HG03521 (cell line): ENCODE measurements at regions not wholly inside any gene's neighbourhood (a gene's known extent, or its start where the extent isn't known, plus 50 kb on each side); places are given as distances from the start of the nearest gene placed in this dataset.
"Not testable (repeated sequence)": the region's sequence is repeated elsewhere in the genome, so short reads cannot be mapped to it uniquely, and the experiment has no call there.

ENCODE experiments used
- ATAC-seq: cut with Tn5 transposase; IDR thresholded peaks from one replicate; pipeline ENCODE4 v1.9.1; 2021; ENCODE audit warnings: mild to moderate bottlenecking, moderate library complexity; ENCODE audit not compliant: unreplicated experiment

DNA sequence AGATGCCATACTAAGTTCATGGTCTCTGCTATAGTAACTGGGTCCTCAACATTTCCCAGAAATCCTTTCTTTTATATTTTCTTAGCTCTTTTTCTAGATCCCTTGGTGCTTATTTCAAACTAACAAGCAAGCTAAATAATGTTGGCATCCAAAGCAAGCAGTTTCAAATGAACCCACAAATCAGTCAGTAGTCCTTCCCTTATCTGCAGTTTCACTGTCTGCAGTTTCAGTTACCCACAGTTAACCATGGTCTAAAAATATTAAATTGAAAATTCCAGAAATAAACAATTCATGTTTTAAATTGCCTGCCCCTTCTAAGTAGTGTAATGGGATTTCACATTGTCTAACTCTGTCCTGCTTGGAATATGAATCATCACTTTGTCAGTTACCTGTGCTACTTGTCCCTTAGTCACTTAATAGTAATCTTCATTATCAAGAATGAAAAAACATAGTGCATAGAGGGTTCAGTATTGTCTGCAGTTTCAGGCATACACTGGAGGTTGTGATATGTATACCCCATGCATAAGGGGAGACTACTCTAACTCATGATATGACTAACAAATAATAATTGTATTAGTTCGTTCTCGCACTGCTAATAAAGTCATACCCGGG is 633.7 kb downstream of the MECOM start:
- no peak for ATAC-seq

- ATAC-seq = no peak
Measured at GRCh38 chr3:169028716-169029115, 634.8 kb downstream of the MECOM start.

GRCh38 chr3:169026543-169027182 is 636.8 kb downstream of the MECOM start:
- ATAC-seq = no peak

DNA sequence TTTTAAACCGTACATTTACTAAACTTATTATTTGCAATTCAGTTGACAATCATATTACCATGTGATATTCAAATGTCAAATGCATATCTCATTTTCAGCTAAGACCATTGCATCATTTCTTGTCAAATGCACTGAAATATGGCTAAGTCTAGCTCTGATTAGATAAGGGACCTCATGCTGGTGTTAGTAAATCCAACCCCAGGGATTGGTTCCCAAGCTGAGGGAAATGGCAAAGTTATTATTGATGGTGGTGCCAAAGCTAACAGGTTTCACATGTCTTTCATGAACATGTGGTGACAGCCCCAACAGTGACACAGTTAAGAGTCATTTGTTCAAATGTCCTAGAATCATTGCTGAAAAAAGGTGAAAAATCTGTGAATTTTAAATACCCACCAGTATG is 641.1 kb downstream of the MECOM start:
- ATAC-seq = no peak

- ATAC-seq = no peak
Measured at GRCh38 chr3:169020371-169020770, 643.1 kb downstream of the MECOM start.

DNA sequence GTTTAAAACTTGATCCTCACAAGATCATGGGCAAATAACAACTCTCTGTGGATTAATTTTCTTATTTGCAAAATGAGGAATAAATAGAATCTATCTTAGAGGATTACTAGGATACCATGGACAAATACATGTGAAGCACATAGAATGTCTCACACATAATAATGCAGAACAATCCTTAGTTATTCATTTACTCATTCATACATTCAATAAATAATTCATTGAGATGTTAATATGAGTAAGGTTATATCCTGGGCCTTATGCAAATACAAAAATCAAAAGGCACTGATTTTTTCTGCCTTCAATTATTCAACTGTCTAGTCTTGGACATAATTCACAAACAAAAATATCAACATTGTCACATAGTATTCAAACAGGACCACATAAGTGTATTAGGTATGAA is 654.1 kb downstream of the MECOM start:
- ATAC-seq = no peak

DNA sequence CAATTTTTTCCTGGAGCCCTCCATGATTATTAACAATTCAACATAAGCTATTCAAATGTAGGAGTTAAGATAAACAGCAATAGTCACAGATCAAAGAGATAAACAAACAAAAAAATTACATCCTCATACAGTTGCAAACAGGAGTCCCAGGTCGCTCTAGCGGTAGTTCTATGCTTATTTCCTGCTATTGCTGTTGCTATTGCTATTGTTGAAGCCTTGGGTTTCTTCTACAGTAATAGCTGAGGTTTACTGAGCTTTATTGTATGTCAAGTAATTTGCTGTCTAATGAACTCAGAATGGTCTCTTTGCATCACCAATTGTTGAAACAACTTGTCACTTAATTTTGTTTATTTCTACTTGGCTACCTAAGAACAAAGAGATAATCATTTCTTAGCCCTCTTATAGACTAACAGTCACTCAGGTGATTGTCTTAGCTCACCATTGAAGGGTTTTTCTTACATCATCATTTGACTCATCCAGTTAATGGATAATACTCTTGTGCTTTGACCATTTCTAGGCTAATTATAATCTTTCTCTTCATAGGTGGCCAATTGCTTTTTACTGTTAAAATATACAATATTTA is 654.6 kb downstream of the MECOM start:
- ATAC-seq = no peak

- ATAC-seq = no peak
Measured at GRCh38 chr3:169007145-169007544, 656.4 kb downstream of the MECOM start.

DNA sequence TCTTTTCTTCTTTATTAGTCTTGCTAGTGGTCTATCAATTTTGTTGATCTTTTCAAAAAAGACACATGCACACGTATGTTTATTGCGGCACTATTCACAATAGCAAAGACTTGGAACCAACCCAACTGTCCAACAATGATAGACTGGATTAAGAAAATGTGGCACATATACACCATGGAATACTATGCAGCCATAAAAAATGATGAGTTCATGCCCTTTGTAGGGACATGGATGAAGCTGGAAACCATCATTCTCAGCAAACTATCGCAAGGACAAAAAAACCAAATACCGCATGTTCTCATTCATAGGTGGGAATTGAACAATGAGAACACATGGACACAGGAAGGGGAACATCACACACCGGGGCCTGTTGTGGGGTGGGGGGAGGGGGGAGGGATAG is 657.1 kb downstream of the MECOM start:
- not testable (repeated sequence) for ATAC-seq

DNA sequence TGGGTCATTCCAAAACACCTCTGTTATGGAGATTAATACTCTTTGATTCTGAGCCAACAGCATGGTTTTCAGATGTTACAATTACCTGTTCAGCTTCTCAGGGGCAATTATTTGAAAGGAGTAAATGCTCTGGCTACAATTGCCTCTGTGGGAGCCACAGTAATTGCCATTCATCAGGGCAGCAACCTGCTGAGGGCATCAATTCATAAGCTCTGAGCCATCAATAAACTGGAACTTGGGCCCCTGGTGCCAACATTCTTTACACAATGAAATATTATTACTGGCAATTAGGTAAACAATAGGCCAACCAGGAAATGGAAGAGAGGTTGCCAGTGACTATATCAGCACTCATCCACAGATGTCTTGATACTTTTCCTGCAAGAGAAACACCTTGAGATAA is 660.8 kb downstream of the MECOM start:
- ATAC-seq = no peak

DNA sequence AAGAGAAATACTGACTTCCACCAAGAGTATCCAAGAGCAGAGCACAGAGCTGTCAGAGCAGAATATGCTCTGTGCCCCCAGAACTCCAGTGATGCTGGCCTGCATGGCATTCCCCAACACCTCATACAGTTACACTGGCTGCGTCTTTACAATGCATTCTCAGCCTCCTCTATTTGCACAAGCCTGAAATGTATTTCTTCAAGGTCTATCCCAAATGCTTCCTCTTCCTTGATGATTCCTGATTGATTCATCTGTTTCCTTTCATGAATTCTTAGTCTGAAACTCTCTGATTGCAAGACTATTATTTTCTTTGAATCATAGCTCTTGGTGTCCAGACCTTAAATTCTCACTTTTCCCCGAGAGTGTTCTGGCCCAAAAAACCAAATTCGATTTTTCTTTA is 664.7 kb downstream of the MECOM start:
- no peak for ATAC-seq

GRCh38 chr3:168997488-168997887 is 666.0 kb downstream of the MECOM start:
- ATAC-seq = no peak

DNA sequence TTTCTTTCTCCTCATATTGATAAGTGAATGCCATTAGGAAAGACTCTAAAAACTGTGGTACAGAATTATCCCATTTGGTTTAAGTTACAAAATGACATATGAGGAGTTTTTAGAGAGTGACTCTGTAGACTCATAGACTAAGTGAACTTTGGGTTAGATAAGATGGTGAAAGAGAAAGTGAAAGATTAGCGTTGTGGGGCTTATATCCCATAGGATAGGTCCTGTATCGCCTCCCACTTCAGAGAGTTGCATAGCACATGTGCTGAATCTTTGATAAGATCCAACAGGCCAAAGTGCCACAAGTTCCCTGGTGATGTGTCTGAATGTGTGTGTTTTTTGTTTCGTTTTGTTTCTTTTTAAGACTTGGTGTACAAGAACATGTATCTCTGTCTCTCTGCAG is 666.9 kb downstream of the MECOM start:
- ATAC-seq = no peak

DNA sequence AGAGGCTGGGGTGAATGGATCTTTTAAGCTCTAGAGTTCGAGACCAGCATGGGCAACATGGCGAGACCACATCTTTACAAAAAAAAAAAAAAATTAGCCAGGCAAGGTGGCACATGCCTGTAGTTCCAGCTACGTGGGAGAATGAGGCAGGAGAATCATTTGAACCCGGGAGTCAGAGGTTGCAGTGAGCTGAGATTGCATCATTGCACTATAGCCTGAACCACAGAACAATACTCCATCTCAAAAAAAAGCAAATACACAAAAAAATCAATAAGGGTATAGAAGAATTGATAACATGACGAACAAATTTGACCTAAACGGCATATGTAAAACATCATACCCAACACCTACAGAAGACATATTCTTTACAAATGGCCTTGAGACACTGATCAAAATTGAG is 668.4 kb downstream of the MECOM start:
- no peak for ATAC-seq

DNA sequence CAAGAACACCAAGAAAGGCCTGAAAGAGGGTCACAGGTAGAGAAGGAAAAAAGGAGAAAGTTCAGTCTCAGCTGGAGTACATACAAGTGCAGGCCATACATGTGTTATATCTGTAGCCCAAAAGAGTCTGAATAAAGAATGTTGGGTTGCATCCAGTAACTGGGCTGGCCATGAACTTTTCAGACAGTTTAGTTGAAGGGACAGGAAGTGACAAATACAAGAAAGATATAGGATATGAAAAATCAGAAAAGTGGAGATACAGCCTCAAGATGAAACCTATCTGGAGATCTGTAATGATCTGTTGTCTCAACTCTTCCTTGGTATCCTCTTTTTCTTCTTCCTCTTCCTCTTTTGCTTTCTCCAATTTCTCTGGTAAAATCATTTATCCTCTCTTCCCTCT is 671.7 kb downstream of the MECOM start:
- ATAC-seq = no peak

GRCh38 chr3:168990621-168991020 is 672.9 kb downstream of the MECOM start:
- ATAC-seq = no peak

DNA sequence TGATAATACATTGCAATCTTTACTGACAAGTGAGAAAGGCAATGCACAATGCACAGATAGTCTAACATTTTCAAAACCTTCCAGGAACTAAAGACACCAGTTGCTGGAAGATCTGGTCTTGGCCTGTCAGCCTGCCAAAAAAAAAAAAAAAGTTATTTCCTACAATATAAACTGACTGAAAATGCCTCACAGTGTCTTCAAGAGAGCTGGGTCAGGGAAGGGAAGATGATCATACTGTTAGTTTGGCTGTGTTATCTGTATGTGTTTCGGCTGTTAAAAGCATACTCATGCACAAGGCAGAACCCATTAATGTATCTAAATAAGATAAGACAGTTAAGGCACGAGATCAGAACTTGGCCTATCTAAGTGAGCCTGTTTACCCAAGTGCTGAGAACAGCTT is 673.4 kb downstream of the MECOM start:
- ATAC-seq = no peak

- no peak for ATAC-seq
Measured at GRCh38 chr3:168989396-168989795, 674.1 kb downstream of the MECOM start.

- no peak for ATAC-seq
Measured at GRCh38 chr3:168988853-168989252, 674.7 kb downstream of the MECOM start.

DNA sequence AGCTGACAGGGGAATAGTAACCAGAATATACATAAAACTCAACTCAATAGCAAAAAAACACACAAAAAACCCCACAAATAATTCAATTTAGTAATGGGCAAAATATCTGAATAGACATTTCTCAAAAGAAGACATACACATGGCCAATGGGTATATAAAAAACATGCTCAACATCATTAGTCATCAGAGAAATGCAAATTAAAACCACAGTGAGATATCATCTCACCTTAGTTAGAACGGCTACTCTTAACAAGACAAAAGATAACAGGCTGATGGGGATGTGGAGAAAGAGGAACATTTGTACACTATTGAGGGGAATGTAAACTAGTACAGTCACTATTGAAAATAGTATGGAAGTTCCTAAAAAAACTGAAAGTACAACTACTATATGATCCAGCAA is 678.6 kb downstream of the MECOM start:
- no peak for ATAC-seq

DNA sequence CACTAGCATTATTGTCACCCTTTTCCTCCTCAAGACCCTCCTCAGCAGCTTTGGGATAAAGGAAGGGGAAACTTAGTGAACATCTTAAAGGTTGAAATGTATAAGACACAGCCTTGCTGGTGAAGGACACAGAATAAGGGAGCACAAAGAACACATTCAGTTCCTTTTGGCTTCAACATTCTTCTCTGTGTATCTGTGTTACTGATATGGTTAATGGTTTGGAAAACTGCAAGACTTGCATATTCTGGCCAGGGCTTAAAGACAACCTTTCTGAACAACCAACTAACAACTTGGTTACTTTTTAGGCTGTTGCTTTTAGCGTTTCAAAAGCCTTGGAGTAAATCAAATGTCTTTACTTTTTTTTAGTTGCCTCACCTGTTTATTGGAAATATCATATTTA is 680.5 kb downstream of the MECOM start:
- no peak for ATAC-seq

- no peak for ATAC-seq
Measured at GRCh38 chr3:168981396-168981795, 682.1 kb downstream of the MECOM start.
